H9 (cell line): ENCODE measurements at regions not wholly inside any gene's neighbourhood (a gene's known extent, or its start where the extent isn't known, plus 50 kb on each side); places are given as distances from the start of the nearest gene placed in this dataset.

Experiments used
- DNase-seq: peaks from one replicate; pipeline ENCODE4 v3.0.0-alpha.2; 2017
- H2AFZ ChIP-seq: one replicate; pipeline ENCODE4 v1.6.1; 2013; ENCODE audit warnings: mild to moderate bottlenecking, low read length, control low read depth, moderate library complexity
- H2AK5ac ChIP-seq: 2 replicates; pipeline ENCODE4 v1.6.1; 2013; ENCODE audit warnings: low read length, control low read depth, mixed read lengths; ENCODE audit not compliant: insufficient read length
- H2BK120ac ChIP-seq: one replicate; pipeline ENCODE4 v1.6.1; 2013; ENCODE audit warnings: low read depth, mild to moderate bottlenecking, low read length, control low read depth, inconsistent platforms; ENCODE audit not compliant: poor library complexity, severe bottlenecking
- H2BK12ac ChIP-seq: 2 replicates; pipeline ENCODE4 v1.6.1; 2013; ENCODE audit warnings: low read length, control low read depth, mixed read lengths, low read depth; ENCODE audit not compliant: insufficient read length
- H2BK15ac ChIP-seq: 2 replicates; pipeline ENCODE4 v1.6.1; 2013; ENCODE audit warnings: low read depth, low read length, control low read depth
- H2BK20ac ChIP-seq: one replicate; pipeline ENCODE4 v1.6.1; 2013; ENCODE audit warnings: low read depth, mild to moderate bottlenecking, low read length, control low read depth, inconsistent platforms; ENCODE audit not compliant: poor library complexity, severe bottlenecking
- H2BK5ac ChIP-seq: 2 replicates; pipeline ENCODE4 v1.6.1; 2013; ENCODE audit warnings: low read length, control low read depth, mixed read lengths; ENCODE audit not compliant: insufficient read length
- H3K14ac ChIP-seq: 2 replicates; pipeline ENCODE4 v1.6.1; 2013; ENCODE audit warnings: low read length, control low read depth; ENCODE audit not compliant: insufficient read depth
- H3K18ac ChIP-seq: 2 replicates; pipeline ENCODE4 v1.6.1; 2013; ENCODE audit warnings: low read depth, mild to moderate bottlenecking, mixed read lengths, low read length, control low read depth; ENCODE audit not compliant: insufficient read length
- H3K23ac ChIP-seq: 2 replicates; pipeline ENCODE4 v1.6.1; 2013; ENCODE audit warnings: low read length, control low read depth, mixed read lengths, low read depth; ENCODE audit not compliant: insufficient read length
- H3K23me2 ChIP-seq: 2 replicates; pipeline ENCODE4 v1.6.1; 2013; ENCODE audit warnings: low read depth, mild to moderate bottlenecking, mixed read lengths, low read length, control low read depth; ENCODE audit not compliant: insufficient read length, poor library complexity, severe bottlenecking
- H3K27ac ChIP-seq: 2 replicates; pipeline ENCODE4 v1.5.1; 2013; ENCODE audit warnings: low read length, control low read depth, mixed read lengths, low read depth; ENCODE audit not compliant: insufficient read length
- H3K27me3 ChIP-seq: 2 replicates; pipeline ENCODE4 v1.6.1; 2013; ENCODE audit warnings: low read length, control low read depth, inconsistent platforms; ENCODE audit not compliant: insufficient read depth
- H3K4ac ChIP-seq: 2 replicates; pipeline ENCODE4 v1.6.1; 2013; ENCODE audit warnings: low read depth, mild to moderate bottlenecking, control low read depth, inconsistent platforms, low read length, moderate library complexity
- H3K4me1 ChIP-seq: 2 replicates; pipeline ENCODE4 v1.6.1; 2013; ENCODE audit warnings: low read length, control low read depth, inconsistent platforms; ENCODE audit not compliant: insufficient read depth
- H3K4me2 ChIP-seq: 2 replicates; pipeline ENCODE4 v1.6.1; 2013; ENCODE audit warnings: low read length, control low read depth, mixed read lengths; ENCODE audit not compliant: insufficient read length, insufficient read depth
- H3K56ac ChIP-seq: 2 replicates; pipeline ENCODE4 v1.6.1; 2013; ENCODE audit warnings: low read depth, mild to moderate bottlenecking, mixed read lengths, low read length, control low read depth; ENCODE audit not compliant: insufficient read length
- H3K79me1 ChIP-seq: 2 replicates; pipeline ENCODE4 v1.6.1; 2013; ENCODE audit warnings: low read depth, mild to moderate bottlenecking, moderate library complexity, low read length, control low read depth, inconsistent platforms; ENCODE audit not compliant: insufficient read depth, poor library complexity, severe bottlenecking
- H3K79me2 ChIP-seq: 2 replicates; pipeline ENCODE4 v1.6.1; 2013; ENCODE audit warnings: low read length, control low read depth, inconsistent platforms; ENCODE audit not compliant: insufficient read depth
- H3K9ac ChIP-seq: 2 replicates; pipeline ENCODE4 v1.6.1; 2013; ENCODE audit warnings: low read length, control low read depth, mixed read lengths; ENCODE audit not compliant: insufficient read length; ENCODE audit errors: extremely low read depth
- H3K9me3 ChIP-seq: one replicate; pipeline ENCODE4 v1.6.1; 2013; ENCODE audit warnings: low read depth, low read length, inconsistent platforms; ENCODE audit not compliant: control insufficient read depth
- H3T11ph ChIP-seq: one replicate; pipeline ENCODE4 v1.6.1; 2013; ENCODE audit warnings: mild to moderate bottlenecking, low read length, control low read depth, inconsistent platforms
- H4K20me1 ChIP-seq: one replicate; pipeline ENCODE4 v1.6.1; 2013; ENCODE audit not compliant: control insufficient read depth, insufficient read length, insufficient read depth
- H4K5ac ChIP-seq: 2 replicates; pipeline ENCODE4 v1.6.1; 2013; ENCODE audit warnings: low read depth, mild to moderate bottlenecking, mixed read lengths, low read length, control low read depth; ENCODE audit not compliant: insufficient read length
- H4K8ac ChIP-seq: replicated peaks from 2 replicates; pipeline ENCODE4 v1.6.1; 2013; ENCODE audit warnings: low read length, control low read depth, mixed read lengths, low read depth; ENCODE audit not compliant: insufficient read length
- H4K91ac ChIP-seq: 2 replicates; pipeline ENCODE4 v1.6.1; 2013; ENCODE audit warnings: low read depth, mild to moderate bottlenecking, moderate library complexity, mixed read lengths, low read length, control low read depth; ENCODE audit not compliant: insufficient read length
- H3K27ac Mint-ChIP-seq, 3 experiments: 2 replicates in 2 of 3; 3 replicates in 1 of 3; pipeline ENCODE4 v1.8.0; 2020 to 2021; ENCODE audit warnings: mixed read lengths in 3 of 3, mild to moderate bottlenecking in 1 of 3, moderate library complexity in 1 of 3
- H3K27me3 Mint-ChIP-seq: 2 replicates; pipeline ENCODE4 v1.8.0; 2021; ENCODE audit warnings: low read depth, mild to moderate bottlenecking, moderate library complexity, mixed read lengths
- H3K36me3 Mint-ChIP-seq, 3 experiments: 2 replicates in 2 of 3; 3 replicates in 1 of 3; pipeline ENCODE4 v1.8.0; 2020 to 2021; ENCODE audit warnings: low read depth in 3 of 3, mixed read lengths in 3 of 3; ENCODE audit not compliant: insufficient read depth in 1 of 3
- H3K4me1 Mint-ChIP-seq, 2 experiments: 2 replicates each; pipeline ENCODE4 v1.8.0; 2020; ENCODE audit warnings: mixed read lengths in 2 of 2
- H3K4me3 Mint-ChIP-seq, 2 experiments: 2 replicates in 1 of 2; 3 replicates in 1 of 2; pipeline ENCODE4 v1.8.0; 2020 to 2021; ENCODE audit warnings: mild to moderate bottlenecking in 2 of 2, mixed read lengths in 2 of 2, moderate library complexity in 1 of 2
- H3K9me3 Mint-ChIP-seq, 2 experiments: 2 replicates in 1 of 2; 3 replicates in 1 of 2; pipeline ENCODE4 v1.8.0; 2020; ENCODE audit warnings: mild to moderate bottlenecking in 2 of 2, mixed read lengths in 2 of 2, moderate library complexity in 1 of 2
- CTCF ChIP-seq: fragments of 200-600 bp; sonication (generic); conservative IDR thresholded peaks from 3 replicates; pipeline ENCODE4 v1.8.0; 2021; ENCODE audit warnings: antibody characterized with exemption, mild to moderate bottlenecking
- WGBS: extraction: QIAGEN DNeasy Blood & Tissue Kit; methylation state at CpG from one replicate; pipeline ENCODE4 v1.1.7; 2013; ENCODE audit warnings: missing lambda C conversion rate, low lambda C conversion rate, mixed read lengths; ENCODE audit not compliant: insufficient read length; ENCODE audit errors: extremely low coverage; 5-methylcytosine and 5-hydroxymethylcytosine counted together

GRCh38 chr17:77824780-77825280, 133.7 kb upstream of the TNRC6C start:
- H2BK20ac ChIP-seq = no peak overlapping the region
- H2BK15ac ChIP-seq = no peak overlapping the region
- H2AFZ ChIP-seq = no peak overlapping the region
- H3K18ac ChIP-seq = no peak overlapping the region
- TF ChIP-seq CTCF = no peak
- no peaks in the 10 kb centered on the region for H3K9me3 ChIP-seq
- peaks cover 8% of the 10 kb centered on the region for H3K27me3 Mint-ChIP-seq
- no peaks in the 10 kb centered on the region for H3K79me1 ChIP-seq
- no peak overlapping the region for H3K23ac ChIP-seq
- H3K27ac ChIP-seq = no peak overlapping the region
- H3K4me2 ChIP-seq = no peak overlapping the region
- H3K4me1 Mint-ChIP-seq = peaks cover 36 to 54% of the 10 kb centered on the region in 2 experiments
- no peak overlapping the region for H3K9ac ChIP-seq
- H4K91ac ChIP-seq = no peak overlapping the region
- H3K4me1 ChIP-seq = peaks cover 5% of the 10 kb centered on the region; the same call in 1 of the 2 replicates
- H2BK12ac ChIP-seq = no peak overlapping the region
- peak overlapping the region in 1 of 3 experiments; percentile 68; a peak in 1 of 7 replicates for H3K27ac Mint-ChIP-seq
- H4K20me1 ChIP-seq = no peaks in the 10 kb centered on the region
- H2AK5ac ChIP-seq = no peak overlapping the region
- no peak overlapping the region for H2BK5ac ChIP-seq
- H3K14ac ChIP-seq = no peak overlapping the region
- no peaks in the 10 kb centered on the region for H3K23me2 ChIP-seq
- H3K56ac ChIP-seq = no peak overlapping the region
- H3K4ac ChIP-seq = no peak overlapping the region
- no peaks in the 10 kb centered on the region for H3K36me3 Mint-ChIP-seq
- WGBS = no CpG with 5 or more reads among the region's 9 CpGs
- H2BK120ac ChIP-seq = no peak overlapping the region
- H4K8ac ChIP-seq = no peak overlapping the region
- no peaks in the 10 kb centered on the region for H3K79me2 ChIP-seq
- no peak overlapping the region for H3K4me3 Mint-ChIP-seq
- no peaks in the 10 kb centered on the region for H3K27me3 ChIP-seq
- DNase-seq = peak; percentile 31
- peaks cover 5 to 12% of the 10 kb centered on the region in 2 experiments; a peak in 2 of 5 replicates for H3K9me3 Mint-ChIP-seq
- no peak overlapping the region for H4K5ac ChIP-seq
- no peak overlapping the region for H3T11ph ChIP-seq
